ENCODE measurements at regions not wholly inside any gene's neighbourhood (a gene's known extent, or its start where the extent isn't known, plus 50 kb on each side); places are given as distances from the start of the nearest gene placed in this dataset.

GRCh38 chr13:87894059-87894458, 222.9 kb downstream of the SLITRK5 start:
- H3K4me3 Mint-ChIP-seq (ENCODE audit: unreplicated experiment), result no peak overlapping the region
- H3K9me3 Mint-ChIP-seq (ENCODE audit: unreplicated experiment), result no peaks in the 10 kb centered on the region
- H3K36me3 Mint-ChIP-seq (ENCODE audit: low read depth, unreplicated experiment), result no peaks in the 10 kb centered on the region
- no peak for TF ChIP-seq CTCF (IDR thresholded peaks at IDR 0.05; ENCODE audit: unreplicated experiment)
- peaks cover 5% of the 10 kb centered on the region for H3K27me3 Mint-ChIP-seq (ENCODE audit: unreplicated experiment)
- DNase-seq (ENCODE audit: low spot score), result no peak
- H3K4me1 Mint-ChIP-seq (ENCODE audit: unreplicated experiment), result no peaks in the 10 kb centered on the region
- H3K27ac Mint-ChIP-seq (ENCODE audit: unreplicated experiment), result no peak overlapping the region

- DNase-seq (ENCODE audit: low spot score), result no peak
- Mint-ChIP-seq H3K27ac (ENCODE audit: unreplicated experiment) (no peak overlapping the region), H3K4me3 (ENCODE audit: unreplicated experiment) (no peak overlapping the region), H3K36me3 (ENCODE audit: low read depth, unreplicated experiment) (no peaks in the 10 kb centered on the region), H3K27me3 (ENCODE audit: unreplicated experiment) (no peaks in the 10 kb centered on the region), H3K9me3 (ENCODE audit: unreplicated experiment) (no peaks in the 10 kb centered on the region), H3K4me1 (ENCODE audit: unreplicated experiment) (no peaks in the 10 kb centered on the region)
- no peak for TF ChIP-seq CTCF (IDR thresholded peaks at IDR 0.05; ENCODE audit: unreplicated experiment)
Observed at GRCh38 chr13:87903553-87903952, 232.4 kb downstream of the SLITRK5 start.

GRCh38 chr13:87906411-87906810, 235.2 kb downstream of the SLITRK5 start:
- no peak for DNase-seq (ENCODE audit: low spot score)
- Mint-ChIP-seq H3K27ac (ENCODE audit: unreplicated experiment) (no peak overlapping the region), H3K36me3 (ENCODE audit: low read depth, unreplicated experiment) (no peaks in the 10 kb centered on the region), H3K4me1 (ENCODE audit: unreplicated experiment) (no peaks in the 10 kb centered on the region), H3K4me3 (ENCODE audit: unreplicated experiment) (no peak overlapping the region), H3K27me3 (ENCODE audit: unreplicated experiment) (no peaks in the 10 kb centered on the region), H3K9me3 (ENCODE audit: unreplicated experiment) (no peaks in the 10 kb centered on the region)
- TF ChIP-seq CTCF (IDR thresholded peaks at IDR 0.05; ENCODE audit: unreplicated experiment), result no peak

GRCh38 chr13:87907202-87907601, 236.0 kb downstream of the SLITRK5 start:
- Mint-ChIP-seq H3K4me1 (ENCODE audit: unreplicated experiment) (no peaks in the 10 kb centered on the region), H3K27ac (ENCODE audit: unreplicated experiment) (no peak overlapping the region), H3K4me3 (ENCODE audit: unreplicated experiment) (no peak overlapping the region), H3K27me3 (ENCODE audit: unreplicated experiment) (no peaks in the 10 kb centered on the region), H3K36me3 (ENCODE audit: low read depth, unreplicated experiment) (no peaks in the 10 kb centered on the region), H3K9me3 (ENCODE audit: unreplicated experiment) (no peaks in the 10 kb centered on the region)
- no peak for DNase-seq (ENCODE audit: low spot score)
- no peak for TF ChIP-seq CTCF (IDR thresholded peaks at IDR 0.05; ENCODE audit: unreplicated experiment)

- Mint-ChIP-seq H3K36me3 (ENCODE audit: low read depth, unreplicated experiment) (no peaks in the 10 kb centered on the region), H3K27me3 (ENCODE audit: unreplicated experiment) (no peaks in the 10 kb centered on the region), H3K27ac (ENCODE audit: unreplicated experiment) (no peak overlapping the region), H3K4me3 (ENCODE audit: unreplicated experiment) (no peak overlapping the region), H3K4me1 (ENCODE audit: unreplicated experiment) (no peaks in the 10 kb centered on the region), H3K9me3 (ENCODE audit: unreplicated experiment) (no peaks in the 10 kb centered on the region)
- no peak for TF ChIP-seq CTCF (IDR thresholded peaks at IDR 0.05; ENCODE audit: unreplicated experiment)
- no peak for DNase-seq (ENCODE audit: low spot score)
Observed at GRCh38 chr13:87919956-87920355, 248.8 kb downstream of the SLITRK5 start.
